Vagina (tissue), 2 donors: ENCODE measurements at regions not wholly inside any gene's neighbourhood (a gene's known extent, or its start where the extent isn't known, plus 50 kb on each side); places are given as distances from the start of the nearest gene placed in this dataset.

Experiments used
- POLR2A ChIP-seq, 2 donors: fragments of 450-650 bp; IDR thresholded peaks; one replicate each; pipeline ENCODE4 v1.6.1; 2017; ENCODE audit warnings: antibody characterized with exemption in 2 of 2, mild to moderate bottlenecking in 2 of 2, moderate library complexity in 2 of 2
- POLR2AphosphoS5 ChIP-seq, 2 donors: sonication (generic); formaldehyde crosslinking; IDR thresholded peaks; one replicate each; pipeline ENCODE4 v1.9.0; 2017; ENCODE audit warnings: antibody characterized with exemption in 2 of 2, mild to moderate bottlenecking in 2 of 2, low read depth in 1 of 2; ENCODE audit not compliant: insufficient read depth in 1 of 2
- TF ChIP-seq, protein P1 (sequence below), 3 experiments: fragments of 450-650 bp in 2 of 3; fragments of 200-600 bp in 1 of 3; sonication (generic) in 1 of 3; IDR thresholded peaks; one replicate each; pipeline ENCODE4 v1.5.1; 2017 to 2019; ENCODE audit warnings: antibody characterized with exemption in 3 of 3, mild to moderate bottlenecking in 2 of 3, moderate library complexity in 2 of 3

DNA sequence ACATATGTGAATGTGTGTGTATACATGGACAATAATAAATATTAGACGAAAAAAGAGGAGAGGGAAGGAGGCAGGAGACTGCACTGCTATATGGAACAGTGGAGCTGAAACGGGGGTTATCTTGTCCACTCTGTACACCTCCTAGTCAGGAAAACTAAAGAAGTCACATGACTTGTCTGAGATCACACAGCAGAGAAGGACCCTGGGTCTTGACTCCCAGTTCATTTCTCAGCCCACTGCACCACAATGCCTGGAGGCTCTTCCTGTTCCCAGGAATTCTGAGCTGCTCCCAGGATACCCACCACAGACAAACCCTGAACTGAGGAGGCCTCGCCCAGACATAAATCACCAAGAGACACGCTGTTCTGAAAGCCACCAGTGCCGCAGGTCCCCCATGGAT, 349.6 kb downstream of the CTTN start:
- TF ChIP-seq, protein P1, sequence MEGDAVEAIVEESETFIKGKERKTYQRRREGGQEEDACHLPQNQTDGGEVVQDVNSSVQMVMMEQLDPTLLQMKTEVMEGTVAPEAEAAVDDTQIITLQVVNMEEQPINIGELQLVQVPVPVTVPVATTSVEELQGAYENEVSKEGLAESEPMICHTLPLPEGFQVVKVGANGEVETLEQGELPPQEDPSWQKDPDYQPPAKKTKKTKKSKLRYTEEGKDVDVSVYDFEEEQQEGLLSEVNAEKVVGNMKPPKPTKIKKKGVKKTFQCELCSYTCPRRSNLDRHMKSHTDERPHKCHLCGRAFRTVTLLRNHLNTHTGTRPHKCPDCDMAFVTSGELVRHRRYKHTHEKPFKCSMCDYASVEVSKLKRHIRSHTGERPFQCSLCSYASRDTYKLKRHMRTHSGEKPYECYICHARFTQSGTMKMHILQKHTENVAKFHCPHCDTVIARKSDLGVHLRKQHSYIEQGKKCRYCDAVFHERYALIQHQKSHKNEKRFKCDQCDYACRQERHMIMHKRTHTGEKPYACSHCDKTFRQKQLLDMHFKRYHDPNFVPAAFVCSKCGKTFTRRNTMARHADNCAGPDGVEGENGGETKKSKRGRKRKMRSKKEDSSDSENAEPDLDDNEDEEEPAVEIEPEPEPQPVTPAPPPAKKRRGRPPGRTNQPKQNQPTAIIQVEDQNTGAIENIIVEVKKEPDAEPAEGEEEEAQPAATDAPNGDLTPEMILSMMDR (IDR thresholded peaks at IDR 0.05) = no peak
- TF ChIP-seq POLR2A (IDR thresholded peaks at IDR 0.05) (no peak), POLR2AphosphoS5 (IDR thresholded peaks at IDR 0.05; ENCODE audit: insufficient read depth in 1 of 2, low read depth in 1 of 2) (no peak)
